Body of pancreas (tissue), 4 donors: ENCODE measurements at regions not wholly inside any gene's neighbourhood (a gene's known extent, or its start where the extent isn't known, plus 50 kb on each side); places are given as distances from the start of the nearest gene placed in this dataset.

Source experiments
- ATAC-seq: fragments of 150-250 bp; one replicate; pipeline ENCODE4 v1.9.1; 2016
- DNase-seq, 4 donors: peaks; one replicate each; pipeline ENCODE4 v3.0.0-alpha.2; 2019
- H3K27ac ChIP-seq, 4 donors: fragments of 200-600 bp; sonication (generic); 1 replicate in 3 of 4; 2 replicates in 1 of 4; pipeline versions ENCODE4 v1.5.1 to v1.6.1; 2016 to 2019; ENCODE audit warnings: mild to moderate bottlenecking in 1 of 4, mixed read lengths in 1 of 4, moderate library complexity in 1 of 4
- H3K27me3 ChIP-seq, 2 donors: fragments of 200-600 bp; sonication (generic); one replicate each; pipeline ENCODE4 v1.6.0; 2016; ENCODE audit warnings: mild to moderate bottlenecking in 1 of 2
- H3K36me3 ChIP-seq, 2 donors: fragments of 200-600 bp; sonication (generic); replicated peaks in 1 of 2; 2 replicates each; pipeline ENCODE4 v1.5.1; 2016; ENCODE audit warnings: low read depth in 2 of 2; ENCODE audit not compliant: insufficient read depth in 1 of 2
- H3K4me1 ChIP-seq: fragments of 200-600 bp; sonication (generic); one replicate; pipeline ENCODE4 v1.6.0; 2016
- H3K4me3 ChIP-seq, 2 donors: fragments of 200-600 bp; sonication (generic); 1 replicate in 1 of 2; 2 replicates in 1 of 2; pipeline ENCODE4 v1.5.1; 2016 to 2019
- H3K9me3 ChIP-seq, 3 donors: fragments of 200-600 bp; sonication (generic); 1 replicate in 2 of 3; 2 replicates in 1 of 3; pipeline ENCODE4 v1.5.1; 2016
- POLR2A ChIP-seq, 3 donors: fragments of 450-650 bp; IDR thresholded peaks; one replicate each; pipeline ENCODE4 v1.6.1; 2016; ENCODE audit warnings: antibody characterized with exemption in 3 of 3, mild to moderate bottlenecking in 2 of 3
- WGBS, 2 donors: methylation state at CpG; one replicate each; pipeline ENCODE4 v1.1.5; 2017; 5-methylcytosine and 5-hydroxymethylcytosine counted together
- intact Hi-C: fragments of 100-400 bp; cut with DNase I; formaldehyde crosslinking; loops from one replicate; pipeline ENCODE4 v1.15.1; 2023
- TF ChIP-seq, protein P1 (sequence below), 7 experiments: fragments of 450-650 bp in 4 of 7; fragments of 200-600 bp in 3 of 7; sonication (generic) in 3 of 7; IDR thresholded peaks; one replicate each; pipeline ENCODE4 v1.5.1; 2016 to 2019; ENCODE audit warnings: antibody characterized with exemption in 7 of 7

DNA sequence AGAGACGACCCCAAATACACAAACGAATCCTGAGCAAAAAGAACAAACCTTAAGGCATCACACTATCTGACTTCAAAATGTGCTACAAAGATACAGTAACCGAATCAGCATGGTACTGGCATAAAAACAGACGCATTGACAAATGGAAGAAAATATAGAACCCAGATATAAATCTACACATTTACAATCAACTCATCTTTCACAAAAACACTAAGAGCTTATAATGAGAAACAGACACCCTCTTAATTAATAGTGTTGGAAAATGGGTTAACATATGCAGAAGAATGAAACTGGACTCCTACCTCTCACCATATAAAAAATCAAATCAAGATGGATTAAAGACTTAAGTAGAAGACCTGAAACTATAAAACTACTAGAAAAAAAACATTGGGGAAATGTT, 130.3 kb upstream of the DCBLD2 start:
- DNase-seq (no peak), ATAC-seq (no peak)
- peaks cover 0 to 2% (median 0%) of the 10 kb centered on the region in 3 donors for H3K9me3 ChIP-seq
- intact Hi-C loops = no loop called here
- H3K4me1 ChIP-seq = no peaks in the 10 kb centered on the region
- TF ChIP-seq, protein P1, sequence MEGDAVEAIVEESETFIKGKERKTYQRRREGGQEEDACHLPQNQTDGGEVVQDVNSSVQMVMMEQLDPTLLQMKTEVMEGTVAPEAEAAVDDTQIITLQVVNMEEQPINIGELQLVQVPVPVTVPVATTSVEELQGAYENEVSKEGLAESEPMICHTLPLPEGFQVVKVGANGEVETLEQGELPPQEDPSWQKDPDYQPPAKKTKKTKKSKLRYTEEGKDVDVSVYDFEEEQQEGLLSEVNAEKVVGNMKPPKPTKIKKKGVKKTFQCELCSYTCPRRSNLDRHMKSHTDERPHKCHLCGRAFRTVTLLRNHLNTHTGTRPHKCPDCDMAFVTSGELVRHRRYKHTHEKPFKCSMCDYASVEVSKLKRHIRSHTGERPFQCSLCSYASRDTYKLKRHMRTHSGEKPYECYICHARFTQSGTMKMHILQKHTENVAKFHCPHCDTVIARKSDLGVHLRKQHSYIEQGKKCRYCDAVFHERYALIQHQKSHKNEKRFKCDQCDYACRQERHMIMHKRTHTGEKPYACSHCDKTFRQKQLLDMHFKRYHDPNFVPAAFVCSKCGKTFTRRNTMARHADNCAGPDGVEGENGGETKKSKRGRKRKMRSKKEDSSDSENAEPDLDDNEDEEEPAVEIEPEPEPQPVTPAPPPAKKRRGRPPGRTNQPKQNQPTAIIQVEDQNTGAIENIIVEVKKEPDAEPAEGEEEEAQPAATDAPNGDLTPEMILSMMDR (IDR thresholded peaks at IDR 0.05) = no peak
- TF ChIP-seq POLR2A (IDR thresholded peaks at IDR 0.05) = no peak
- no peak overlapping the region for H3K4me3 ChIP-seq
- no peak overlapping the region for H3K27ac ChIP-seq
- H3K27me3 ChIP-seq = no peaks in the 10 kb centered on the region
- no peaks in the 10 kb centered on the region for H3K36me3 ChIP-seq
- 54 to 63% methylated on average over 4 of the region's 4 CpGs for WGBS, 2 donors

- Histone ChIP-seq H3K27me3 (no peaks in the 10 kb centered on the region), H3K4me3 (no peak overlapping the region), H3K4me1 (no peaks in the 10 kb centered on the region), H3K9me3 (peaks cover 0 to 4% (median 0%) of the 10 kb centered on the region in 3 donors), H3K36me3 (no peaks in the 10 kb centered on the region), H3K27ac (no peak overlapping the region)
- ATAC-seq (no peak), DNase-seq (no peak)
- intact Hi-C loops = no loop called here
- WGBS, 2 donors = 21 to 26% methylated on average over 2 of the region's 2 CpGs
- TF ChIP-seq, protein P1 (IDR thresholded peaks at IDR 0.05) = peak in 6 of 7 experiments; percentile 35 to 63 (median 56)
- TF ChIP-seq POLR2A (IDR thresholded peaks at IDR 0.05) = no peak
Observed at GRCh38 chr3:99023590-99024192, 122.2 kb upstream of the DCBLD2 start.

- Histone ChIP-seq H3K27ac (no peak overlapping the region), H3K4me1 (no peaks in the 10 kb centered on the region), H3K4me3 (no peak overlapping the region), H3K36me3 (no peaks in the 10 kb centered on the region), H3K9me3 (no peaks in the 10 kb centered on the region), H3K27me3 (no peaks in the 10 kb centered on the region)
- ATAC-seq (no peak), DNase-seq (no peak)
- TF ChIP-seq POLR2A (IDR thresholded peaks at IDR 0.05) = no peak
- TF ChIP-seq, protein P1 (IDR thresholded peaks at IDR 0.05) = no peak
- WGBS, 2 donors = 80 to 88% methylated on average over 1 of the region's 1 CpG
- intact Hi-C loops = no loop called here
Observed at GRCh38 chr3:99021466-99021865, 120.0 kb upstream of the DCBLD2 start.

DNA sequence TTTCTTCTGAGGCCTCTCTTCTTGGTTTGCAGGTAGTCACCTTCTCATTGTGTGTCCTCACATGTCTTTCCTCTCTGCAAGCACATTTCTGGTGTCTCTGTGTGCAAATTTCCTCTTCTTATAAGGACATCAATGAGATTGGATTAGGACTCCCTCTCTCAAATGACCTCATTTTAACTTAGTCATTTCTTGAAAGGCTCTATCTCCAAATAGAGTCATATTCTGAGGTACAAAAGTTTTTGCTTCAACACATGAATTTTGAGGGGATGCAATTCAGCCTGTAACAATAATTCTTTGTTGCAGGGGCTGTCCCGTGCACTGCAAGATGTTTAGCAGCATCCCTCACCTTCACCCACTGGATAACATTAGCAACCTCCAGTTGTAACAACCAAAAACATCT, 115.0 kb upstream of the DCBLD2 start:
- WGBS, 2 donors = 55 to 66% methylated on average over 1 of the region's 1 CpG
- no peak for ATAC-seq

More for the DNA sequence above, 115.0 kb upstream of the DCBLD2 start:
- H3K36me3 ChIP-seq = no peaks in the 10 kb centered on the region
- H3K4me1 ChIP-seq = no peaks in the 10 kb centered on the region
- intact Hi-C loops = no loop called here
- no peak for TF ChIP-seq POLR2A (IDR thresholded peaks at IDR 0.05)
- TF ChIP-seq, protein P1 (IDR thresholded peaks at IDR 0.05) = no peak
- H3K27ac ChIP-seq = no peak overlapping the region
- H3K4me3 ChIP-seq = no peak overlapping the region
- no peaks in the 10 kb centered on the region for H3K9me3 ChIP-seq
- DNase-seq = no peak
- H3K27me3 ChIP-seq = no peaks in the 10 kb centered on the region
